HCT116 (cell line): ENCODE measurements at regions not wholly inside any gene's neighbourhood (a gene's known extent, or its start where the extent isn't known, plus 50 kb on each side); places are given as distances from the start of the nearest gene placed in this dataset.

Source experiments
- ATAC-seq: fragments of 200-7000 bp; cut with Tn5 transposase; 2 replicates; pipeline ENCODE4 v1.9.1; 2020; ENCODE audit warnings: mild to moderate bottlenecking, moderate library complexity
- BruUV-seq: library from RNA; stranded (reverse); fragments of 400-500 nt; replicated peaks from 2 replicates; lab custom pipeline; 2021; lab: Mats Ljungman, UMichigan
- CTCF ChIA-PET: fragments of 300-600 bp; sonication (Branson Sonifier 250); formaldehyde crosslinking; loops from one replicate; lab custom pipeline; 2021; ENCODE audit warnings: antibody characterized with exemption; lab: Charles Lee
- POLR2A ChIA-PET: fragments of 300-600, 350-600 bp; sonication (Branson Sonifier 250); formaldehyde crosslinking; loops from one replicate; lab custom pipeline; 2021; ENCODE audit warnings: antibody characterized with exemption; lab: Charles Lee
- RAD21 ChIA-PET, 2 experiments: fragments of 300-600 bp; sonication (Branson Sonifier 250); formaldehyde crosslinking; loops; one replicate each; lab custom pipeline; 2023; ENCODE audit warnings: low total read pairs in 2 of 2; ENCODE audit not compliant: uncharacterized antibody in 2 of 2, unreplicated experiment in 2 of 2, low non-redundant PET in 1 of 2; lab: Charles Lee
- DNase-seq: peaks from one replicate; pipeline ENCODE4 v3.0.0-alpha.2; 2010; ENCODE audit warnings: low read depth, low spot score
- H2AFZ ChIP-seq: fragments of 200-600 bp; shearing (Covaris generic), sonication (generic); 2 replicates; pipeline ENCODE4 v1.6.1; 2017; ENCODE audit warnings: low read depth, mixed run types, mixed read lengths, antibody characterized with exemption, low read length; ENCODE audit not compliant: poor library complexity, severe bottlenecking
- H3K27ac ChIP-seq: 2 replicates; pipeline ENCODE4 v1.5.1; 2012; ENCODE audit warnings: low read depth, low read length
- H3K27me3 ChIP-seq: fragments of 200-600 bp; sonication (generic); 2 replicates; pipeline ENCODE4 v1.6.1; 2016; ENCODE audit warnings: mixed run types, low read length, mixed read lengths; ENCODE audit not compliant: insufficient read depth
- H3K36me3 ChIP-seq, 2 experiments: fragments of 200-500 bp in 1 of 2; fragments of 200-600 bp in 1 of 2; sonication (Bioruptor generic) in 1 of 2; sonication (generic) in 1 of 2; 2 replicates each; pipeline versions ENCODE4 v1.5.1 to v1.6.1; 2014 to 2016; ENCODE audit warnings: low read length in 2 of 2, inconsistent platforms in 1 of 2, mixed read lengths in 1 of 2, mixed run types in 1 of 2; ENCODE audit not compliant: insufficient read depth in 2 of 2, control insufficient read depth in 1 of 2
- H3K4me1 ChIP-seq, 2 experiments: fragments of 200-600 bp in 1 of 2; sonication (generic) in 1 of 2; 2 replicates each; pipeline versions ENCODE4 v1.5.1 to v1.6.1; 2012 to 2017; ENCODE audit warnings: low read length in 2 of 2, inconsistent platforms in 1 of 2, mild to moderate bottlenecking in 1 of 2, mixed read lengths in 1 of 2, mixed run types in 1 of 2, moderate library complexity in 1 of 2; ENCODE audit not compliant: insufficient read depth in 2 of 2, control insufficient read depth in 1 of 2
- H3K4me2 ChIP-seq: fragments of 200-600 bp; sonication (generic); 2 replicates; pipeline ENCODE4 v1.6.1; 2017; ENCODE audit warnings: mixed run types, low read length, mixed read lengths
- H3K4me3 ChIP-seq, 2 experiments: fragments of 200-600 bp in 1 of 2; sonication (generic) in 1 of 2; replicated peaks in 1 of 2; 2 replicates each; pipeline ENCODE4 v1.5.1; 2011 to 2016; ENCODE audit warnings: low read length in 2 of 2, control low read depth in 1 of 2, low read depth in 1 of 2, mild to moderate bottlenecking in 1 of 2, mixed read lengths in 1 of 2, mixed run types in 1 of 2
- H3K79me2 ChIP-seq: fragments of 200-600 bp; sonication (generic); 2 replicates; pipeline ENCODE4 v1.6.1; 2017; ENCODE audit warnings: mild to moderate bottlenecking, mixed run types, low read length, moderate library complexity, mixed read lengths; ENCODE audit not compliant: insufficient read depth
- H3K9ac ChIP-seq: fragments of 200-600 bp; sonication (generic); 2 replicates; pipeline ENCODE4 v1.6.1; 2016; ENCODE audit warnings: low read length, mixed read lengths
- H3K9me2 ChIP-seq: fragments of 200-600 bp; sonication (generic), shearing (Covaris generic); 2 replicates; pipeline ENCODE4 v1.6.1; 2017; ENCODE audit warnings: mixed run types, mild to moderate bottlenecking, moderate library complexity; ENCODE audit not compliant: insufficient read depth
- H3K9me3 ChIP-seq, 2 experiments: fragments of 200-500 bp in 1 of 2; fragments of 200-600 bp in 1 of 2; sonication (Bioruptor generic) in 1 of 2; sonication (generic) in 1 of 2; 2 replicates each; pipeline ENCODE4 v1.6.1; 2014 to 2017; ENCODE audit warnings: low read length in 2 of 2, mixed read lengths in 2 of 2, inconsistent platforms in 1 of 2, low read depth in 1 of 2, mild to moderate bottlenecking in 1 of 2, mixed run types in 1 of 2, moderate library complexity in 1 of 2; ENCODE audit not compliant: control insufficient read depth in 1 of 2, insufficient read depth in 1 of 2
- H4K20me1 ChIP-seq: fragments of 200-600 bp; sonication (generic), shearing (Covaris generic); 2 replicates; pipeline ENCODE4 v1.6.1; 2017; ENCODE audit warnings: mixed run types, mild to moderate bottlenecking, moderate library complexity; ENCODE audit not compliant: insufficient read depth
- CBX3 ChIP-seq: IDR thresholded peaks from 2 replicates; pipeline ENCODE4 v1.6.1; 2012; ENCODE audit warnings: low read depth
- EGR1 ChIP-seq: IDR thresholded peaks from 2 replicates; pipeline ENCODE4 v1.6.1; 2012; ENCODE audit warnings: low read depth
- ELF1 ChIP-seq: IDR thresholded peaks from 2 replicates; pipeline ENCODE4 v1.6.1; 2012; ENCODE audit warnings: low read depth, borderline replicate concordance
- EZH2 ChIP-seq: fragments of 200-600 bp; sonication (generic); IDR thresholded peaks from 2 replicates; pipeline ENCODE4 v1.6.1; 2017; ENCODE audit warnings: antibody characterized with exemption, mixed run types
- EZH2phosphoT487 ChIP-seq: fragments of 200-600 bp; IDR thresholded peaks from 2 replicates; pipeline ENCODE4 v1.6.1; 2018; ENCODE audit warnings: antibody characterized with exemption, borderline replicate concordance
- JUND ChIP-seq: IDR thresholded peaks from 2 replicates; pipeline ENCODE4 v1.6.1; 2012
- POLR2A ChIP-seq: IDR thresholded peaks from 2 replicates; pipeline ENCODE4 v1.7.0; 2011; ENCODE audit warnings: borderline replicate concordance; ENCODE audit not compliant: insufficient read depth, insufficient read length; ENCODE audit errors: extremely low read depth
- SP1 ChIP-seq: IDR thresholded peaks from 2 replicates; pipeline ENCODE4 v1.6.1; 2012; ENCODE audit warnings: low read depth
- intact Hi-C: fragments of 100-400 bp; cut with micrococcal nuclease; formaldehyde crosslinking; loops from 2 replicates; pipeline ENCODE4 v1.10.0; 2022

- BruUV-seq, result no TSS peak
- RAD21 ChIA-PET, result no interaction called here
- Histone ChIP-seq H3K9me3 (no peaks in the 10 kb centered on the region), H3K4me1 (no peaks in the 10 kb centered on the region), H3K27ac (no peak overlapping the region), H3K27me3 (peaks cover 40% of the 10 kb centered on the region), H3K36me3 (no peaks in the 10 kb centered on the region), H2AFZ (no peak overlapping the region), H3K4me3 (no peak overlapping the region), H4K20me1 (no peaks in the 10 kb centered on the region), H3K9ac (no peak overlapping the region), H3K9me2 (no peaks in the 10 kb centered on the region), H3K4me2 (no peak overlapping the region), H3K79me2 (no peaks in the 10 kb centered on the region)
- ATAC-seq, result no peak
- intact Hi-C loops, result no loop called here
- POLR2A ChIA-PET, result no interaction called here
- DNase-seq, result no peak
- no peak for TF ChIP-seq EZH2phosphoT487
- CTCF ChIA-PET, result interaction anchor here (1.0 to 1.4 kb wide), 3 partner anchors 43 to 244 kb away, joined by 3 to 8 read pairs (median 3); no protein-coding TSS in a partner anchor
Measured at GRCh38 chr1:110786802-110787327, 86.1 kb upstream of the CD53 start.

GRCh38 chr1:110785612-110786011, 87.3 kb upstream of the CD53 start:
- Histone ChIP-seq H3K4me3 (no peak overlapping the region), H3K27me3 (peaks cover 36% of the 10 kb centered on the region), H3K36me3 (no peaks in the 10 kb centered on the region), H4K20me1 (no peaks in the 10 kb centered on the region), H3K4me2 (no peak overlapping the region), H3K27ac (no peak overlapping the region), H2AFZ (no peak overlapping the region), H3K79me2 (no peaks in the 10 kb centered on the region), H3K9me3 (no peaks in the 10 kb centered on the region), H3K9ac (no peak overlapping the region), H3K4me1 (peaks cover 0 to 2% of the 10 kb centered on the region in 2 experiments; a peak in 1 of 4 replicates), H3K9me2 (no peaks in the 10 kb centered on the region)
- RAD21 ChIA-PET, result no interaction called here
- intact Hi-C loops, result loop anchor here (2.0 kb wide), 1 partner anchor 207 kb away; no protein-coding TSS in a partner anchor
- ATAC-seq, result no peak
- BruUV-seq, result no TSS peak
- DNase-seq, result no peak
- TF ChIP-seq EGR1, result no peak
- no peak for TF ChIP-seq JUND
- no peak for TF ChIP-seq CBX3
- TF ChIP-seq EZH2, result no peak
- TF ChIP-seq SP1, result no peak
- no peak for TF ChIP-seq POLR2A
- no peak for TF ChIP-seq ELF1
- POLR2A ChIA-PET, result no interaction called here
- CTCF ChIA-PET, result interaction anchor here (6.7 kb wide), 1 partner anchor 19 kb away, joined by 52 read pairs; no protein-coding TSS in a partner anchor
